Neural cell (in vitro differentiated cells): ENCODE measurements at regions not wholly inside any gene's neighbourhood (a gene's known extent, or its start where the extent isn't known, plus 50 kb on each side); places are given as distances from the start of the nearest gene placed in this dataset.

Experiments used
- H2AFZ ChIP-seq: fragments of 200-600, 300-800 bp; sonication (generic), shearing (Covaris generic); 2 replicates; pipeline ENCODE4 v1.6.0; 2014; ENCODE audit warnings: low read depth, mild to moderate bottlenecking, antibody characterized with exemption, low read length, moderate library complexity
- H3F3A ChIP-seq: fragments of 200-600 bp; shearing (Covaris generic); 2 replicates; pipeline ENCODE4 v1.6.1; 2016; ENCODE audit warnings: mild to moderate bottlenecking, moderate library complexity, mixed read lengths, antibody characterized with exemption, low read length; ENCODE audit not compliant: insufficient read depth, poor library complexity, severe bottlenecking
- H3K27ac ChIP-seq: fragments of 200-600, 300-800 bp; sonication (generic), shearing (Covaris generic); 2 replicates; pipeline ENCODE4 v1.5.1; 2014; ENCODE audit warnings: mild to moderate bottlenecking, low read length, moderate library complexity
- H3K27me3 ChIP-seq: fragments of 300-800, 200-600 bp; sonication (generic), shearing (Covaris generic); 2 replicates; pipeline ENCODE4 v1.6.0; 2014; ENCODE audit warnings: mild to moderate bottlenecking, low read depth, low read length, moderate library complexity; ENCODE audit not compliant: insufficient read depth
- H3K36me3 ChIP-seq: fragments of 300-800, 200-600 bp; sonication (generic), shearing (Covaris generic); 2 replicates; pipeline ENCODE4 v1.5.1; 2014; ENCODE audit warnings: mild to moderate bottlenecking, antibody characterized with exemption, low read length, moderate library complexity; ENCODE audit not compliant: insufficient read depth
- H3K4me2 ChIP-seq: fragments of 300-800, 200-600 bp; sonication (generic), shearing (Covaris generic); 2 replicates; pipeline ENCODE4 v1.6.0; 2014; ENCODE audit warnings: mild to moderate bottlenecking, low read length
- H3K4me3 ChIP-seq: fragments of 300-800, 200-600 bp; sonication (generic), shearing (Covaris generic); 2 replicates; pipeline ENCODE4 v1.5.1; 2014; ENCODE audit warnings: mild to moderate bottlenecking, low read length, moderate library complexity
- H3K79me2 ChIP-seq: fragments of 200-600 bp; shearing (Covaris generic); replicated peaks from 2 replicates; pipeline ENCODE4 v1.6.0; 2014; ENCODE audit warnings: mild to moderate bottlenecking, low read length, moderate library complexity; ENCODE audit not compliant: insufficient read depth
- H3K9ac ChIP-seq: fragments of 300-800, 200-600 bp; sonication (generic), shearing (Covaris generic); 2 replicates; pipeline ENCODE4 v1.6.1; 2016; ENCODE audit warnings: mild to moderate bottlenecking, low read length, mixed read lengths
- H3K9me2 ChIP-seq: fragments of 200-600 bp; shearing (Covaris generic); 2 replicates; pipeline ENCODE4 v1.6.1; 2016; ENCODE audit warnings: mild to moderate bottlenecking, low read length, mixed read lengths; ENCODE audit not compliant: insufficient read depth
- H3K9me3 ChIP-seq: fragments of 200-600, 300-800 bp; sonication (generic), shearing (Covaris generic); 2 replicates; pipeline ENCODE4 v1.6.1; 2016; ENCODE audit warnings: mild to moderate bottlenecking, mixed run types, low read length, moderate library complexity, mixed read lengths
- H4K20me1 ChIP-seq: fragments of 200-600 bp; shearing (Covaris generic); 2 replicates; pipeline ENCODE4 v1.6.1; 2016; ENCODE audit warnings: mild to moderate bottlenecking, mixed run types; ENCODE audit not compliant: insufficient read depth
- EP300 ChIP-seq: fragments of 450-650 bp; conservative IDR thresholded peaks from 2 replicates; pipeline ENCODE4 v1.6.1; 2014; ENCODE audit warnings: antibody characterized with exemption, mild to moderate bottlenecking, moderate library complexity; ENCODE audit not compliant: poor library complexity, severe bottlenecking
- EZH2 ChIP-seq: fragments of 200-600, 300-800 bp; shearing (Covaris generic), sonication (generic); IDR thresholded peaks from 2 replicates; pipeline ENCODE4 v1.6.1; 2014; ENCODE audit warnings: antibody characterized with exemption, low read length, borderline replicate concordance, mild to moderate bottlenecking; ENCODE audit not compliant: insufficient read depth, poor library complexity, severe bottlenecking
- MXI1 ChIP-seq: fragments of 450-650 bp; conservative IDR thresholded peaks from 2 replicates; pipeline ENCODE4 v1.6.1; 2014; ENCODE audit warnings: antibody characterized with exemption, mild to moderate bottlenecking; ENCODE audit not compliant: poor library complexity, severe bottlenecking
- POLR2AphosphoS5 ChIP-seq: IDR thresholded peaks from 2 replicates; pipeline ENCODE4 v1.6.1; 2012
- RAD21 ChIP-seq: fragments of 450-650 bp; conservative IDR thresholded peaks from 2 replicates; pipeline ENCODE4 v1.6.1; 2014; ENCODE audit warnings: antibody characterized with exemption, mild to moderate bottlenecking, moderate library complexity
- SMC3 ChIP-seq: fragments of 450-650 bp; conservative IDR thresholded peaks from 2 replicates; pipeline ENCODE4 v1.6.1; 2014; ENCODE audit warnings: antibody characterized with exemption, mild to moderate bottlenecking, moderate library complexity; ENCODE audit not compliant: poor library complexity
- TAF1 ChIP-seq: IDR thresholded peaks from 2 replicates; pipeline ENCODE4 v1.6.1; 2012; ENCODE audit warnings: low read depth
- TF ChIP-seq, protein P1 (sequence below): IDR thresholded peaks from 2 replicates; pipeline ENCODE4 v1.6.1; 2012; ENCODE audit warnings: borderline replicate concordance
- TF ChIP-seq, protein P2 (sequence below): fragments of 450-650 bp; IDR thresholded peaks from 2 replicates; pipeline ENCODE4 v1.5.1; 2014; ENCODE audit warnings: antibody characterized with exemption, mild to moderate bottlenecking, moderate library complexity; ENCODE audit not compliant: poor library complexity, severe bottlenecking

DNA sequence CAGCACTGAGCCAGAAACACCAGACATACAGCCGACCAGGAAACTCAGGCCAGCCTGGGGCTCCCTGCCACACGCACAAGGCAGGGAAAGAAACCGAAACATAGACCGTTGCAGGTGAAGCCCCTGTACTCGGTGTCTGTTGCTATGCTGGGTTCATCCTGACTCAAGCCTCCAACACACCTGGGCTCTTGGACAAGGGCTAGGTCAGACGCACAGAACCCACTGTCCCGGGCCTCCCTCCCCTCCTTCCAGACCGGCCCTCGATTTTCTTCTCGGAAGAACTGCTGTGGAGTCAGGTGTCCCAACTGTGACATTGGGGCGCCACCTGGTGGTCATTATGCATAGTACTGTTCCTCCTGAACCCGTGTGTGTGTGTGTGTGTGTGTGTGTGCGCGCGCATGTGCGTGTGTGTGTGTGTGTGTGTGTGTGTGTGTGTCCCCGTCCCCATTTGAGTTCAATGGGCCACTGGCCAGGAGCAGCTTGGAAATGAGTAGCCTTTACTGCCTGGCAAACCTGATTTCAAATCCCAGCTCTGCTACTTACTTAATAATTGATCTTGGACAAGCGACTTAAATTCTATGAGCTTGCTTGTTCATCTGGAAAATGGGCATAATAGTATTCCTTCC is 55.4 kb upstream of the GLI2 start:
- Histone ChIP-seq H3K36me3 (no peaks in the 10 kb centered on the region), H2AFZ (no peak overlapping the region), H3K4me2 (no peak overlapping the region), H3K9me2 (no peaks in the 10 kb centered on the region), H3K4me3 (no peak overlapping the region), H4K20me1 (no peaks in the 10 kb centered on the region), H3K9ac (no peak overlapping the region), H3K79me2 (no peaks in the 10 kb centered on the region), H3K9me3 (no peaks in the 10 kb centered on the region), H3F3A (no peaks in the 10 kb centered on the region), H3K27me3 (peaks cover 8% of the 10 kb centered on the region), H3K27ac (no peak overlapping the region)
- TF ChIP-seq TAF1: no peak
- peak; percentile 97 for TF ChIP-seq SMC3
- peak; percentile 94 for TF ChIP-seq RAD21
- no peak for TF ChIP-seq EP300
- TF ChIP-seq MXI1: no peak
- no peak for TF ChIP-seq EZH2
- TF ChIP-seq, protein P1, sequence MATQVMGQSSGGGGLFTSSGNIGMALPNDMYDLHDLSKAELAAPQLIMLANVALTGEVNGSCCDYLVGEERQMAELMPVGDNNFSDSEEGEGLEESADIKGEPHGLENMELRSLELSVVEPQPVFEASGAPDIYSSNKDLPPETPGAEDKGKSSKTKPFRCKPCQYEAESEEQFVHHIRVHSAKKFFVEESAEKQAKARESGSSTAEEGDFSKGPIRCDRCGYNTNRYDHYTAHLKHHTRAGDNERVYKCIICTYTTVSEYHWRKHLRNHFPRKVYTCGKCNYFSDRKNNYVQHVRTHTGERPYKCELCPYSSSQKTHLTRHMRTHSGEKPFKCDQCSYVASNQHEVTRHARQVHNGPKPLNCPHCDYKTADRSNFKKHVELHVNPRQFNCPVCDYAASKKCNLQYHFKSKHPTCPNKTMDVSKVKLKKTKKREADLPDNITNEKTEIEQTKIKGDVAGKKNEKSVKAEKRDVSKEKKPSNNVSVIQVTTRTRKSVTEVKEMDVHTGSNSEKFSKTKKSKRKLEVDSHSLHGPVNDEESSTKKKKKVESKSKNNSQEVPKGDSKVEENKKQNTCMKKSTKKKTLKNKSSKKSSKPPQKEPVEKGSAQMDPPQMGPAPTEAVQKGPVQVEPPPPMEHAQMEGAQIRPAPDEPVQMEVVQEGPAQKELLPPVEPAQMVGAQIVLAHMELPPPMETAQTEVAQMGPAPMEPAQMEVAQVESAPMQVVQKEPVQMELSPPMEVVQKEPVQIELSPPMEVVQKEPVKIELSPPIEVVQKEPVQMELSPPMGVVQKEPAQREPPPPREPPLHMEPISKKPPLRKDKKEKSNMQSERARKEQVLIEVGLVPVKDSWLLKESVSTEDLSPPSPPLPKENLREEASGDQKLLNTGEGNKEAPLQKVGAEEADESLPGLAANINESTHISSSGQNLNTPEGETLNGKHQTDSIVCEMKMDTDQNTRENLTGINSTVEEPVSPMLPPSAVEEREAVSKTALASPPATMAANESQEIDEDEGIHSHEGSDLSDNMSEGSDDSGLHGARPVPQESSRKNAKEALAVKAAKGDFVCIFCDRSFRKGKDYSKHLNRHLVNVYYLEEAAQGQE: no peak
- TF ChIP-seq, protein P2, sequence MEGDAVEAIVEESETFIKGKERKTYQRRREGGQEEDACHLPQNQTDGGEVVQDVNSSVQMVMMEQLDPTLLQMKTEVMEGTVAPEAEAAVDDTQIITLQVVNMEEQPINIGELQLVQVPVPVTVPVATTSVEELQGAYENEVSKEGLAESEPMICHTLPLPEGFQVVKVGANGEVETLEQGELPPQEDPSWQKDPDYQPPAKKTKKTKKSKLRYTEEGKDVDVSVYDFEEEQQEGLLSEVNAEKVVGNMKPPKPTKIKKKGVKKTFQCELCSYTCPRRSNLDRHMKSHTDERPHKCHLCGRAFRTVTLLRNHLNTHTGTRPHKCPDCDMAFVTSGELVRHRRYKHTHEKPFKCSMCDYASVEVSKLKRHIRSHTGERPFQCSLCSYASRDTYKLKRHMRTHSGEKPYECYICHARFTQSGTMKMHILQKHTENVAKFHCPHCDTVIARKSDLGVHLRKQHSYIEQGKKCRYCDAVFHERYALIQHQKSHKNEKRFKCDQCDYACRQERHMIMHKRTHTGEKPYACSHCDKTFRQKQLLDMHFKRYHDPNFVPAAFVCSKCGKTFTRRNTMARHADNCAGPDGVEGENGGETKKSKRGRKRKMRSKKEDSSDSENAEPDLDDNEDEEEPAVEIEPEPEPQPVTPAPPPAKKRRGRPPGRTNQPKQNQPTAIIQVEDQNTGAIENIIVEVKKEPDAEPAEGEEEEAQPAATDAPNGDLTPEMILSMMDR: peak; percentile 93
- no peak for TF ChIP-seq POLR2AphosphoS5

DNA sequence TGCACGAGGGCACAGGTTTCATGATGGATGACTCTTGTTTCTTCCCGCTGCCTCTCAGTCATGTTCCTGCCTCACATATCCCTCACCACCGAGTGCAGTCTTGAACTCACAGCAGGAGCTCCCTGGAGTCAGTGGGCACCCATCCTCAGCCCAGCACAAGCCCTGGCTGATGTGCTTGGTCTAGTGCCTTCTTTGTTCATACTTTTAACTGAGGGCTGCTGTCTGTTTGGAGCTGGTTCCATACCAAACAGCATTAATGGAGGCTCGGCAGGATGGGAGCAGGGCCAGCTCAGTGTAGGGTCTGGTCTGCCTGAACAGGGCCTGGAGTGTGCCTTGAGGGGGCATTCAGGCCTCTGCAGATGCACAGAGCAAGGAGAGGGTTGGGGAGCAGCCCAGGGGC is 54.5 kb upstream of the GLI2 start:
- Histone ChIP-seq H3K4me2 (no peak overlapping the region), H3K4me3 (no peak overlapping the region), H3K9ac (no peak overlapping the region), H3K79me2 (no peaks in the 10 kb centered on the region), H3K36me3 (no peaks in the 10 kb centered on the region), H2AFZ (no peak overlapping the region), H3K9me2 (no peaks in the 10 kb centered on the region), H4K20me1 (no peaks in the 10 kb centered on the region), H3K9me3 (no peaks in the 10 kb centered on the region), H3K27ac (no peak overlapping the region), H3K27me3 (peaks cover 8% of the 10 kb centered on the region), H3F3A (no peaks in the 10 kb centered on the region)
- TF ChIP-seq, protein P1: no peak
- TF ChIP-seq EZH2 (no peak), POLR2AphosphoS5 (no peak), SMC3 (no peak), RAD21 (no peak), MXI1 (no peak), EP300 (no peak), TAF1 (no peak)
- TF ChIP-seq, protein P2: no peak
